ENCODE measurements at regions not wholly inside any gene's neighbourhood (a gene's known extent, or its start where the extent isn't known, plus 50 kb on each side); places are given as distances from the start of the nearest gene placed in this dataset.

DNA sequence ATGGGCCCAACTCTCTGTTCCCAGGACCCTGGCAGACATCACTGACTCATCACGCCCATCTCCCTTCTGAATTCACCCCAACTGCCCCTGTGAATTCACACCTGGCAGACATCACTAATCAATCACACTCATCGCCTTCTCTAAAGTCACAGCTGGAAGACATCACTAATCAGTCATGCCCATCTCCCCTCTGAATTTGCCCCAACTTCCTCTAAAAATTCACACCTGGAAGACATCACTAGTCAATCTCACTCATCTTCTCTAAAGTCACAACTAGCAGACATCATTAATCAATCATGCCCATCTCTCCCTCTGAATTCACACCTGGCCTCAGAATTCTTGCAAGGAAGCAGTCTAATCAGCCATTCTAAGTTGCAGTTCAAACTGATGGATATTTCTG, 111.1 kb downstream of the FOXA2 start:
- Histone ChIP-seq H3K9ac (ENCODE audit: low read depth in 1 of 2, low read length in 2 of 2) (no peak overlapping the region), H3K27ac (ENCODE audit: low read depth in 1 of 2, low read length in 2 of 2) (no peak overlapping the region), H3K27me3 (ENCODE audit: control insufficient read depth in 4 of 4, insufficient read depth in 4 of 4, low read length in 3 of 4) (no peaks in the 10 kb centered on the region), H3K4me1 (ENCODE audit: control insufficient read depth in 4 of 4, insufficient read depth in 4 of 4, low read length in 3 of 4) (peaks cover 1 to 16% (median 12%) of the 10 kb centered on the region in 4 donors), H3K36me3 (ENCODE audit: control insufficient read depth in 4 of 4, insufficient read depth in 3 of 4, low read depth in 1 of 4, low read length in 3 of 4) (no peaks in the 10 kb centered on the region), H3K4me3 (ENCODE audit: low read depth in 1 of 3, low read length in 3 of 3) (no peak overlapping the region), H3K9me3 (ENCODE audit: control insufficient read depth in 4 of 4, low read length in 3 of 4) (no peaks in the 10 kb centered on the region)
- DNase-seq (ENCODE audit: low spot score) = no peak
- TF ChIP-seq ATF3 (IDR thresholded peaks at IDR 0.05) = no peak
- no peak for TF ChIP-seq HNF4G (IDR thresholded peaks at IDR 0.05)
- TF ChIP-seq NR2F2 (IDR thresholded peaks at IDR 0.05) = no peak
- no peak for TF ChIP-seq JUND (IDR thresholded peaks at IDR 0.05)
- WGBS = 90% methylated on average over 2 of the region's 2 CpGs

DNA sequence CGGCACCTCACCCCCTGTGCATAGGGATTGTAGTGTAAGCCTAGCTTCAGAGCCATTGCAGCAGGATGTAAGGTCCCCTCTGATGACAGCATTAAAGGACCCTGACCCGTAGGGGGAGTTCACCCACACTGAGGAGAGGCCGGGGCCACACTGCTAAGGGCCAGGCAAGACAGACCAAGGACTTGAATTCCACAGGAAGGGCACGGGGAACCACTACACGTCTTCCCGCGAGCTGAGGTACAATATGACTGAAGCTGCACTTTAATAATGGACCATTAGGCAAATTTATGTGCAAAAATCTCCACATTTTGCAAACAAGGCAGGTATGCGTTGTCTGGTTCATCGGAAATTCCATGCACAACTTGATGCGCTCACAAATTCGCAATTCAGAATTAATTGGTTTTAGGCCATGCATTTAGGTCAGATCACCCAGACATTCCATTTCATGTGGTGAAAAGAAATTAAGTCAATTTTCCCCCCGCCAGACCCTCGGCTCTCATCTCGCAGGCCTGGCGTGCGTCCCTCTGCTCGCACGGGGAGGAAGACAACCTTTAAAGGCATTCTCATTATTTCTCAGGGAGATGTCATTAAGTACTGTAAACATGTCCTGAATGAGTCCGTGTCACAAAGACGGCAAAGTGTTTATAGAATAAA, 111.8 kb downstream of the FOXA2 start:
- 90% methylated on average over 20 of the region's 20 CpGs for WGBS
- H3K27me3 ChIP-seq (ENCODE audit: control insufficient read depth in 4 of 4, insufficient read depth in 4 of 4, low read length in 3 of 4) = no peaks in the 10 kb centered on the region
- DNase-seq (ENCODE audit: low spot score) = no peak
- no peak overlapping the region for H3K27ac ChIP-seq (ENCODE audit: low read depth in 1 of 2, low read length in 2 of 2)
- no peak overlapping the region for H3K4me3 ChIP-seq (ENCODE audit: low read depth in 1 of 3, low read length in 3 of 3)
- no peaks in the 10 kb centered on the region for H3K9me3 ChIP-seq (ENCODE audit: control insufficient read depth in 4 of 4, low read length in 3 of 4)
- TF ChIP-seq, protein P1, sequence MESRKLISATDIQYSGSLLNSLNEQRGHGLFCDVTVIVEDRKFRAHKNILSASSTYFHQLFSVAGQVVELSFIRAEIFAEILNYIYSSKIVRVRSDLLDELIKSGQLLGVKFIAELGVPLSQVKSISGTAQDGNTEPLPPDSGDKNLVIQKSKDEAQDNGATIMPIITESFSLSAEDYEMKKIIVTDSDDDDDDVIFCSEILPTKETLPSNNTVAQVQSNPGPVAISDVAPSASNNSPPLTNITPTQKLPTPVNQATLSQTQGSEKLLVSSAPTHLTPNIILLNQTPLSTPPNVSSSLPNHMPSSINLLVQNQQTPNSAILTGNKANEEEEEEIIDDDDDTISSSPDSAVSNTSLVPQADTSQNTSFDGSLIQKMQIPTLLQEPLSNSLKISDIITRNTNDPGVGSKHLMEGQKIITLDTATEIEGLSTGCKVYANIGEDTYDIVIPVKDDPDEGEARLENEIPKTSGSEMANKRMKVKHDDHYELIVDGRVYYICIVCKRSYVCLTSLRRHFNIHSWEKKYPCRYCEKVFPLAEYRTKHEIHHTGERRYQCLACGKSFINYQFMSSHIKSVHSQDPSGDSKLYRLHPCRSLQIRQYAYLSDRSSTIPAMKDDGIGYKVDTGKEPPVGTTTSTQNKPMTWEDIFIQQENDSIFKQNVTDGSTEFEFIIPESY (IDR thresholded peaks at IDR 0.05) = no peak
- TF ChIP-seq FOXA2 (IDR thresholded peaks at IDR 0.05) = no peak
- no peak for TF ChIP-seq MAX (IDR thresholded peaks at IDR 0.05)
- no peak for TF ChIP-seq TAF1 (conservative IDR thresholded peaks at IDR 0.05)
- no peak for TF ChIP-seq HNF4A (conservative IDR thresholded peaks at IDR 0.05)
- TF ChIP-seq JUND (IDR thresholded peaks at IDR 0.05) = no peak
- no peak for TF ChIP-seq NR2F2 (IDR thresholded peaks at IDR 0.05)
- TF ChIP-seq FOXA1 (IDR thresholded peaks at IDR 0.05) = no peak
- no peak for TF ChIP-seq SP1 (IDR thresholded peaks at IDR 0.05)
- H3K9ac ChIP-seq (ENCODE audit: low read depth in 1 of 2, low read length in 2 of 2) = no peak overlapping the region
- no peaks in the 10 kb centered on the region for H3K36me3 ChIP-seq (ENCODE audit: control insufficient read depth in 4 of 4, insufficient read depth in 3 of 4, low read depth in 1 of 4, low read length in 3 of 4)
- peaks cover 2 to 16% (median 12%) of the 10 kb centered on the region in 4 donors for H3K4me1 ChIP-seq (ENCODE audit: control insufficient read depth in 4 of 4, insufficient read depth in 4 of 4, low read length in 3 of 4)

DNA sequence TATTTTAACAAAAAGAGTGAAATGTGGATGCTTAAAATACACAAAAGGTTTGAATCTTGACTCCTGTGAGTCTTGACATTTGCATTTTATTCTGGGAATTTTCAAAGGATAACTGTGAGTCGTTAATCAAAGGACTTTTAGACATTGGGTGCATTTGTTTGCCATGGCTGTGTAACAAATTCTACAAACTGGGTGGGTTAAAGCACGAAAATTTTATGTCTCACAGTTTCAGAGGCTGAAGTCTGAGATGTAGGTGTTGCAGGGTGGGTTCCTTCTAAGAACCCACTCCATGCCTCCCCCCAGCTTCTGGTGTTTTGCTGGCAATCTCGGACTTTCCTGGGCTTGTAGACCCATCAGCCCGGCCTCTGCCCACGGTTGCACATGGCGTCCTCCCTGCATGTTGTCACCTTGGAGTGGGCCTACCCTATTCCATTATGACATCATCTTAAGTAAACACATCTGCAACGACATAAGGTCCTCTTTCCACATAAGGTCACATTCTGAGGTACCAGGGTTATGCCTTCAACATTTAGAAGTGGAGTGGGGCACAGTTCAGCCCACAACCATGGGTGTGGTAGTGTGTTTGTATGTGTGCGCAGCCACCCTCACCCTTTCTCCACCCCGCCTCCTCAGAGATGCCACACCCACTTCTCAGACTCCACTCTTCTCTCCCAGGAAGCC, 113.1 kb downstream of the FOXA2 start:
- no peak for DNase-seq (ENCODE audit: low spot score)
- Histone ChIP-seq H3K9ac (ENCODE audit: low read depth in 1 of 2, low read length in 2 of 2) (no peak overlapping the region), H3K36me3 (ENCODE audit: control insufficient read depth in 4 of 4, insufficient read depth in 3 of 4, low read depth in 1 of 4, low read length in 3 of 4) (no peaks in the 10 kb centered on the region), H3K27me3 (ENCODE audit: control insufficient read depth in 4 of 4, insufficient read depth in 4 of 4, low read length in 3 of 4) (no peaks in the 10 kb centered on the region), H3K27ac (ENCODE audit: low read depth in 1 of 2, low read length in 2 of 2) (peak overlapping the region; percentile 62 to 65), H3K4me3 (ENCODE audit: low read depth in 1 of 3, low read length in 3 of 3) (no peak overlapping the region), H3K9me3 (ENCODE audit: control insufficient read depth in 4 of 4, low read length in 3 of 4) (no peaks in the 10 kb centered on the region), H3K4me1 (ENCODE audit: control insufficient read depth in 4 of 4, insufficient read depth in 4 of 4, low read length in 3 of 4) (peaks cover 10 to 26% (median 23%) of the 10 kb centered on the region in 4 donors)
- TF ChIP-seq YY1 (IDR thresholded peaks at IDR 0.05) (no peak), MAX (IDR thresholded peaks at IDR 0.05) (no peak), HNF4A (conservative IDR thresholded peaks at IDR 0.05) (no peak), ATF3 (IDR thresholded peaks at IDR 0.05) (peak; percentile 31), HNF4G (IDR thresholded peaks at IDR 0.05) (no peak), SP1 (IDR thresholded peaks at IDR 0.05) (no peak), RXRA (IDR thresholded peaks at IDR 0.05) (no peak)
- TF ChIP-seq, protein P2, sequence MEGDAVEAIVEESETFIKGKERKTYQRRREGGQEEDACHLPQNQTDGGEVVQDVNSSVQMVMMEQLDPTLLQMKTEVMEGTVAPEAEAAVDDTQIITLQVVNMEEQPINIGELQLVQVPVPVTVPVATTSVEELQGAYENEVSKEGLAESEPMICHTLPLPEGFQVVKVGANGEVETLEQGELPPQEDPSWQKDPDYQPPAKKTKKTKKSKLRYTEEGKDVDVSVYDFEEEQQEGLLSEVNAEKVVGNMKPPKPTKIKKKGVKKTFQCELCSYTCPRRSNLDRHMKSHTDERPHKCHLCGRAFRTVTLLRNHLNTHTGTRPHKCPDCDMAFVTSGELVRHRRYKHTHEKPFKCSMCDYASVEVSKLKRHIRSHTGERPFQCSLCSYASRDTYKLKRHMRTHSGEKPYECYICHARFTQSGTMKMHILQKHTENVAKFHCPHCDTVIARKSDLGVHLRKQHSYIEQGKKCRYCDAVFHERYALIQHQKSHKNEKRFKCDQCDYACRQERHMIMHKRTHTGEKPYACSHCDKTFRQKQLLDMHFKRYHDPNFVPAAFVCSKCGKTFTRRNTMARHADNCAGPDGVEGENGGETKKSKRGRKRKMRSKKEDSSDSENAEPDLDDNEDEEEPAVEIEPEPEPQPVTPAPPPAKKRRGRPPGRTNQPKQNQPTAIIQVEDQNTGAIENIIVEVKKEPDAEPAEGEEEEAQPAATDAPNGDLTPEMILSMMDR (IDR thresholded peaks at IDR 0.05; ENCODE audit: low read depth, low read length, missing input control) = no peak
- WGBS = 66% methylated on average over 9 of the region's 9 CpGs

Measured in liver (tissue), 8 donors.